ENCODE measurements at regions not wholly inside any gene's neighbourhood (a gene's known extent, or its start where the extent isn't known, plus 50 kb on each side); places are given as distances from the start of the nearest gene placed in this dataset.

DNA sequence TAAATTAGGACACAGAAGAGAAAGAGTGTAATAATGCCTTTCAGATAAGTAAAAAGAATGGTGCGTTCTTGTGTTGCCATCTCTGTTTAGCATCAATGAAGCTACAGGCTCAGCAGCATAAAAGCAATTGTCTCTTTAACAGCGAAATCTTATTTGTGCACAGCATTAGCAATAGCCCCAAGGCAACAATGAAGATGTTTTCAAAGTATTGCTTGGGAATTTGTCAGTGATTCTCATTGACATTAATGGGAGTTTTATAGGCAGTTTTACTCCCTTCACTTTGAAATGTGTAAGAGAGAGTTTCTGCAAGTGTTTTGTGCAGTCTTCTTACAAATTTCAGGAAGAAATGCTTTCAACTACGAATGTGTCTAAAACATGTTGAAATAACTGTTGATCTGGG, 633.0 kb downstream of the TLL1 start:
- DNase-seq (ENCODE audit: low read depth, low spot score), result no peak
- in situ Hi-C loops (cut with HindIII; ENCODE audit: low pct_unique_long_range_greater_than_20kb, low sequenced_read_pairs), result no loop called here

DNA sequence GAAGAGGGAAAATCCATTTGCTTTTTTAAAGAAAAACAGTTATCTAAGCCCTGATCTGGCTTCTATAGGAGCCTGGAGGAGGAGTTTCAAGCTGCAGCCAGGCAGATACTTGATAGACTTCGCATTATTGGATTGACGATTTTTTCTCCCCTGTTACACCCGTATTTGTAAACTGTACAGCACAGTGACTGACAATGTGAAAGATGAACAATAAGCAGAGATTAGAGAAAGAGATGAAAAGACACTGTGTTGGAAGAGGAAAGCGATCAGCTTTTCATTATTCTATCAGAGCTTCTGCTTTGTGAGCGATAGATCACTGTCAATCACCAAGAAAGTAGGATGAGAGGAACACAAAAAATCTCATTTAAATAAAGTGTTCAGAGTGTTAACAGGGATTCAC, 639.2 kb downstream of the TLL1 start:
- in situ Hi-C loops (cut with HindIII; ENCODE audit: low pct_unique_long_range_greater_than_20kb, low sequenced_read_pairs), result no loop called here
- DNase-seq (ENCODE audit: low read depth, low spot score), result no peak

DNA sequence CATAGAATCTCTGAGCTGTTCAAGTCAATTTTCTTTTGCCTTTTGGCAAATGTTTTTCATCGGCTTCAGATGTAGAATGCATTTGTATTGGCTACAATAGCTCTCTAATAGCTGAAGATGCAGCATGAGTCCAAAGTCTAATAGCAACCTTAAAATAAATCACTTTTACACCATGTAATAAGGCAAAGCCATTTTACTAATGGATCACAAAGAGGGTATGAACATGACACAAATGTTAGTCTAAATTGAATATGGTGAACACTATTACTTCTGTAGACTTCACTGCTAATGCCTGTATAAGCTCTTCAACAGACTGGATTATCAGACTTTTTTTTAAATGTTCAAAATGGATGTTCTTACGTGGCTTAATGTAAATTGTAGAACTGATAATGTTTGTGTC, 645.3 kb downstream of the TLL1 start:
- in situ Hi-C loops (cut with HindIII; ENCODE audit: low pct_unique_long_range_greater_than_20kb, low sequenced_read_pairs), result no loop called here

DNA sequence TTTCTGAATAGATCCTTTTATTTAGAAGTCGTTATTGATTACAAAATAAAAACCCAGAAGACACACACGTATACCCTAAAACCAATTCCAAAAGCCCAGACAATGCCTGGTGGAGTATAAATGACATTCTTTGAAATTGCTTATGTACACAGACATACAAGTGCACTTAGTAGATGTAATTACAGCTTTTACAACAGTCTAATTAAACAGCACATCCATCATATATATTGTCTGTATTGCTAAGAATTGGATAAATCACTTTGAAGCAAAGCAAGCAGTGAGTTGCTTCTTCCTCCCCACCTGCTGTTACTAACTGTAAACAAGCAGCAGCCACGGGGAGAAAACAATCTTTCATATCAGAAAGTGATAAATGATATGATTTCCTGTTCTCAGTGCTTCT, 645.7 kb downstream of the TLL1 start:
- DNase-seq (ENCODE audit: low read depth, low spot score), result no peak
- in situ Hi-C loops (cut with HindIII; ENCODE audit: low pct_unique_long_range_greater_than_20kb, low sequenced_read_pairs), result no loop called here

More for the DNA sequence above, 645.3 kb downstream of the TLL1 start:
- DNase-seq (ENCODE audit: low read depth, low spot score), result no peak

DNA sequence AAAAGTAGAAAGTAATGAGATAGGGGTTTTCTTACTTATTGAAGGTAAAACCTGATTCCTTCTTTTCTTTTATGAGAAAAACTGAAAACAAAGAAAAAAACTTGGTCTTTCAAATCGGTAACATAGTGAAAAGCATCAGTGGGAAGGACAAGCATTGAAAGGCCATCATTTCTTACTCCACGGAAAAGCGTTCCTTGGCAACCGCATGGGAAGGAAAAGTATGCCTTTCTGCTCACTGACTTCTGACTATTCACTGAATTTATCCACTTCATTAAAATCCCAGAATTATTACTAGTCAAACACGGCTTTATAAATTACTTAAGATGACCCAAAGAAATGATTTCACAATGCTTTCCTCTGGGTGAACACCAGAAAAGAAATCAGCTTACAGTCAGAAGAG, 646.7 kb downstream of the TLL1 start:
- in situ Hi-C loops (cut with HindIII; ENCODE audit: low pct_unique_long_range_greater_than_20kb, low sequenced_read_pairs), result no loop called here

DNA sequence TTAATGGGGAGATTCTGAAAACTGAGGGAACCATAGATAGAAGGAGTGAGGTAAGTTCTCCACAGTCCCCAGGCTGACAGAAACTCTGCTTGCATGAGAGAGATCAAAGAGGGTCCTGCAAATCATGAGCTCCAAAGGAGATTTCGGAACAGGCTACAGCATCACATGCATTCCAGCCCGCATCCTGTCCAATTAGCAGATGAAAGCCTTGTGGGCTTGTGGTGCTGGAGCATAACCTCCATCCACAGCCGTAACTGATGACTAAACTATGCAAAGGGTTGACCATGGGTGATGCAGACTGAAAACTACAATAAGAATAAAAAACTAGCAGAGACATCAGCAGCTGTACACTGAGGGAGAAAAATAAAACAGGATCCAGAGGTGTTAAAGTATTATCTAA, 654.5 kb downstream of the TLL1 start:
- in situ Hi-C loops (cut with HindIII; ENCODE audit: low pct_unique_long_range_greater_than_20kb, low sequenced_read_pairs), result no loop called here
- no peak for DNase-seq (ENCODE audit: low read depth, low spot score)

More for the DNA sequence above, 646.7 kb downstream of the TLL1 start:
- no peak for DNase-seq (ENCODE audit: low read depth, low spot score)

DNA sequence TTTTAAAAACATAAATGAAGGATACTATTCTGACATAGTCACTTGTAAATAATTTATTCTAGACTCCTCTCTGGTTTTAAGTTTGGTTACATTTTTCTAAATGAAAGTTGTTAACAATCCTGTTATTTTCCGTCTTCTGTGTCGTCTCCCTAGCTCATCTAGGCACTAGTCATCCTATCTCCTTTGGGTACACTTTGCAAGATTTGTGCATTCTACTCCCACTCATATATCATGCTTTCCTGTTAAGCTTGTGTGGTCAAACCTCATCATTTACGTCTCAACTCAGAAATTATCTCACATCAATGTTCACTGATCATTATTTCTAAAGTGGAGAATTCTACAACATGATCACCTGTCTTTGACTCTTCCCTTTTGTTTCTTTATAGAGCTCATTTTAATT, 658.7 kb downstream of the TLL1 start:
- DNase-seq (ENCODE audit: low read depth, low spot score), result no peak
- in situ Hi-C loops (cut with HindIII; ENCODE audit: low pct_unique_long_range_greater_than_20kb, low sequenced_read_pairs), result no loop called here

DNA sequence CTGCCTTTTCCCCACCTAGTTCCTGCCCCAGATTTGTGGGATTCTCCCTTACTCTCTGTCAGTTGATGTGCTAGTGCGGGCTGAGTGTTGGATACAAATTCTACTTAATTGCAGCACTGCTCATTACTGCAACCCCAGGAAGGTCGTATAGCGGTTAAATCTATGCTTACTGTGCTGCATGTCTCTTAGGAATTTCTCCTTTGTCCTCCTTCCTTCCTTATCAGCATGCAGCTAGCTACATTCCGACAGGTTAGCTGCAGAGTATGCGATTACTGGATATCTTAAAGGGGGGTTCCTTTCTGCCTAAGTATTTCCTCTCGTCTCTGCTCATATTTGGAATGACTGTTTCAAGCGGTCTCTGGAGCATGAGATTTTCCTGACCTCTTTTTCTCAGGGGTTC, 662.8 kb downstream of the TLL1 start:
- in situ Hi-C loops (cut with HindIII; ENCODE audit: low pct_unique_long_range_greater_than_20kb, low sequenced_read_pairs), result no loop called here
- DNase-seq (ENCODE audit: low read depth, low spot score), result no peak

DNA sequence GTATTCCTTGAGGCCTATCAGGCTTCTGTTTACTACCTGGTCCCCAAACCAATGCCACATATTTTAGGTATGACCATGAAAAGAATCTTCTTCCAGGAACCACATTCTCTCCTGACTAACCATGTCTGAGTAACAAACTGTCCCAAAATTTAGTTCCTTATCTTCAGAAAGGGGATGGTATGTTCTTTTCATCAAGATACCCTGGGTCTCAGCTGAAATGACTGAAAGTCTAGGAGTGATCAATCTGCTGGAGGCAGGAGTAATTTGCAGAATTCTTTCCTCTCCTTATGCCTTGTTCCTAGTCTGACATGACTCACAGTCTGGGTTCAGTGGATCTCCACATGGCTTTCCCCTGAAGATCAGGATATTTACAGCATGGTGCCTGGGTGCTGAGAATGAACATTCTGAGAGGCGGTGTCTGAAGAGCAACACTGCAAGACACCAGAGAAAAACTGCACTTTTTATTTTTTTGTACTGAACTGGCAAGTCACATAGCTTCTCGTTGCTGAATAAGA, 665.5 kb downstream of the TLL1 start:
- DNase-seq (ENCODE audit: low read depth, low spot score), result no peak
- in situ Hi-C loops (cut with HindIII; ENCODE audit: low pct_unique_long_range_greater_than_20kb, low sequenced_read_pairs), result no loop called here

DNA sequence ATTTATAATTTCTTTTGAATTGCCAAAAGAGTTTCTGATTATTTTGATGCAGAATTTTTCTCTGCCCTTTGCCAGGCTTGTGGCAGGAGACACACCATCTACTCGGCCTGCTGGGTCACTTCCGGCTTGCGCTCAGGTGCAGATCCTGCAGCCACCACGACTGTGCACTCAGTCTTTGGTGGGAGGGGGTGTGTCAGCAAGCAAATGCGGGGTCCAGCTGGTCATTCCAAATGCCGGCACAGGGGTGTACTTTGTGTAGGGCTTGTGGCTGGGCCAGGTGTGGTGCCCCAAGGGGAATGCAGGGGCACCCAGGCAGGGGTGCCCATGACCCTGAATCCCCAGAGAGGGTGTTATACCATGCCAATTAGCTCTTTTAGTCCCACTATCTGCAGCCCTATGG, 673.0 kb downstream of the TLL1 start:
- in situ Hi-C loops (cut with HindIII; ENCODE audit: low pct_unique_long_range_greater_than_20kb, low sequenced_read_pairs), result no loop called here

DNA sequence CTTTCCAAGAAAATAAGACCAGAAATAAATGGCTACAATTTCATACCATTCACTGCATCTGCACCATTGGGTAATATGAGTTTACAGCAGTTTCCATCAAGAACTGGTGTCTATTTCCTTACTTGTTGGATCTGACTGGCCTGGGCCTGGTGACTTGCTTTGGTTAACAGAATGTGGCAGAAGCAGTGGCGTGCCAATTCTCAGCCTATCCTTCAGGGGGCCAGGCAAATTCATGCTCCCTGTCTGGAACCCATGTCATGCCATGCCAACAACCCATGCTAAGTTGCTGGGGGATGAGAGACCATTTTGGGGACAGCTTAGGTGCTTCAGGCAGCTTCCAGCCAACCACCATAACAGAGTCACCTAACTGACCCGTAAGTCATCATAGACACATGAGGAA, 656.7 kb downstream of the SPOCK3 start:
- in situ Hi-C loops (cut with HindIII; ENCODE audit: low pct_unique_long_range_greater_than_20kb, low sequenced_read_pairs), result no loop called here
- DNase-seq (ENCODE audit: low read depth, low spot score), result no peak

More for the DNA sequence above, 673.0 kb downstream of the TLL1 start:
- no peak for DNase-seq (ENCODE audit: low read depth, low spot score)

DNA sequence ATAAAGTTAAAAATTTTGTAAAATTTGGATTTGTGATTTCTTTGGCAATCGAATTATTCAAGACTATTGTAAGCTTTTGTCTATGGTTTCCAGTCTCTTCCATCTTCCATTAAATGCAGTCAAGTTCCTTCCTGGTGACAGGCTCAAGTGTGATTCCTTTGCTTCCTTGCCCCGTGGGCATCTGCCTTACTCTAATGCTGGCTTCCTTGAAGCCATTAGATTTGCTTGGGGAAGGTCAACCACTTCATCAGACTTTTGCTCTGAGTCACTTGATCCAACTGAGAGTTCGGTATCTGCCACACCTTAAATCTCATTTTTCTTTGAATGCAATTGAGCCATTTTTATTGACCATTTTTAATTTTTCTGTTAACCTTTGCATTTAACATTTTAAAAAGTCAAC, 648.8 kb downstream of the SPOCK3 start:
- in situ Hi-C loops (cut with HindIII; ENCODE audit: low pct_unique_long_range_greater_than_20kb, low sequenced_read_pairs), result no loop called here
- no peak for DNase-seq (ENCODE audit: low read depth, low spot score)

DNA sequence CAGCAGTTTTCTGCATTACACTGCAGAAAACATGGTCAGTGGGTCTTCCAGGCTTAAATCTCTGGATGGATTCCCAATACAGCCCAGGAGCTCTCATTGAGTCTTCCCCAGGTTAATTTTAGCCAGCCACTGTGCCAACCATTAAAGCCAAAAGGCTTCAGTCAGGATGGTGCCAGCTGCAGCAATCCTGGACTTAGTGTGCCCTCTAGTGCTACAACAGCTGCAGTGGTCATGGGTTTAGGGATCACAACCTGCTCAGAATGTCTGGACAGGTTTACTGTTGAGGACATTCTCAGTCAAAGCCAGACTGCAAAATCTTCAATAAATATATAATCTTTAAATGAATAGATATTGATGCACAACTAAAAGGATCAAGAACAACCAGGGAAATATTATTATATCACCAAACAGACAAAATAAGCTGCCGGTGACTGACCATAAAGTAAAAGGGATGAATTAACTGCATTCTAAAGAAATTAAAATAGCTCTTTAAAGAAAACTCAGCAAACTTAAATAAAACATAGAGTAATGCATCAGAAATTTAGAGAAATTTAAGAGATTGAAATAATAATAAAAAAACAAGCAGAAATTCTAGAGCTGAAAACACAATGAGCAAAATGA, 639.9 kb downstream of the SPOCK3 start:
- in situ Hi-C loops (cut with HindIII; ENCODE audit: low pct_unique_long_range_greater_than_20kb, low sequenced_read_pairs), result no loop called here

DNA sequence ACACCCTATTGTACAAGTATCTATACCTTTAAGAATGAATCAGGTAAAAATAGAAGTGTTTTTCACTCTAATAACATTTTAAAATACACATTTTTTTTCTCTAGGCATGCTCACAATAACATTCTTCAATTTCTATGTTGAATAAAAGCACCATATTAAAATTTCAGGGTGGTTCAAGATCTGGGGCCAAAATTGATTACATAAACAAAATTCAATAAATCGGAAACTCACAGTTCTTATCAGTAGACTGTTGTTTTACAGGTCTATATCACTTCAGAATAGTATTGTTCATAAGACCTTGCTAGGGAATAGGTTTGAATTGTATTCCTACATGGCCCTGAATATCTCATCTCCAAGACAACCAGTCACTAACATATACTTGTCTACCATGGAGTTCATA, 634.0 kb downstream of the SPOCK3 start:
- in situ Hi-C loops (cut with HindIII; ENCODE audit: low pct_unique_long_range_greater_than_20kb, low sequenced_read_pairs), result no loop called here
- DNase-seq (ENCODE audit: low read depth, low spot score), result no peak

More for the DNA sequence above, 639.9 kb downstream of the SPOCK3 start:
- peak; percentile 84 for DNase-seq (ENCODE audit: low read depth, low spot score)

DNA sequence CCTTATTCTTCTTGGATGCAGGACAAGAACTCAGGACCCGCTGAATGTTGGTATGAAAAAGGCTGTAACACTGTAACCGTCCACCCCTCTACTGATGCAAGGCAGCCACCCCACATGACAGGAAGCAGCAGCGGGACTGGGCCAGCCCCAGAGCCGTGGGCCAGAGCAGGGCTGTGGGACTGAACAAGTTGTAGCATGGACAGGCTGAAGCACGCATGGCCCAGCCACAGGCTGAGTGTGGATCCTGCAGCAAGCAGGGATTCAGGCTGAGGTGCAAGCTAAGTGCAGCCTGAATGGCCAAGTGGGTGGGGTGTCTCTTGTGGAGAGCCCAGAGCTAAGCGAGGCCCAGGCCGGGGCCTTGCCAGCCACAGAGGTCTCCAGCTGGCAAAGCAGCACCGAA, 632.2 kb downstream of the SPOCK3 start:
- no peak for DNase-seq (ENCODE audit: low read depth, low spot score)
- in situ Hi-C loops (cut with HindIII; ENCODE audit: low pct_unique_long_range_greater_than_20kb, low sequenced_read_pairs), result no loop called here

DNA sequence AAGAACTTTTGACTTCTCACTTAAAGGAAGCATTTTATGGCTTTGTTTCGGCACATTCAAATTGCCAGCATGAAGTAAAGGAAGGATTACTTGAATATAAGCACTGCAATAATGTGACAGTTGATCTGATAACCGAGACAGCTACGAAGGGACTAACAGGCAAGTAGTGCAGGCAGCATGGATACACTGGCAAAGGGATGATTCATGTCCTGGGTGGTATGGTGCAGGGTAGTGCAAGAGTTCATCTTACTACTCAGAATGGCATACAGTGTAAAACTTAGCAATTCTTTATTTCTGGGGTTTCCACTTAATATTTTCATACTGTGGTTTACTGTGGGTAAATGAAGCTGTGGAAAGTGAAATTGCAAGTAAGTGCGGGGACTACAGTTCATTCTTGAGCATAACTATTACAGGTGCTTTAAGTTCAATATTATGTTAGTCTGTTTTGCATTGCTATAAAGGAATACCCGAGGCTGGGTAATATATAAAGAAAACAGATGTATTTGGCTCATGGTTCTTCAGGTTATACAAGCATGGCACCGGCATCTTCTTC, 611.8 kb downstream of the SPOCK3 start:
- no peak for DNase-seq (ENCODE audit: low read depth, low spot score)
- in situ Hi-C loops (cut with HindIII; ENCODE audit: low pct_unique_long_range_greater_than_20kb, low sequenced_read_pairs), result no loop called here

DNA sequence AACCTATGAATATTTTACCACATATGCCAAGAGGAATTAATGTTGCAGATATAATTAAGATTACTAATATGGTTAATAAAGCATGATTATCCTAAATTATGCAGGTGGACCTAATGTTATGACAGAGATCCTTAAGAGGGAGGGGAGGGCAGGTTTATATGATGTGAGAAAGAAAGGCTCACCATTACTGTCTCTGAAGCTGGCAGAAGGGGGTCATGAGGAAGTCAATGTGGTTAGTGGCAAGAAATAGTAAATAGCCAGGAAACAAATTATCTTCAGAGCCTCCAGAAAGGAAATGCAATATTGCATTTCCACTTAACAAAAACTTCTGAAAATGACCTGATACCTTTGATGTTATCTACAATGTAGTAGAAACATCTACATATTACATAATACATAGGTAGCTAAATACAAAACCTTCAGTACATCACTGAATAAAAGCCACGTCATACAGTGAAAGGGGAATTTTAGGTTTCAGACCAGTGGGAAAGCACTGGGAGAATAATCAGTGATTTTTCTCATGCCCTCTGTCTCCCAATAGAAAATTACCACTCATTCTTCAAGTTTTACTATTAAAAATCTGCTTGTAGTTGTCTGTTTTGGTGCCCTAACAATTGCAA, 609.2 kb downstream of the SPOCK3 start:
- in situ Hi-C loops (cut with HindIII; ENCODE audit: low pct_unique_long_range_greater_than_20kb, low sequenced_read_pairs), result no loop called here
- DNase-seq (ENCODE audit: low read depth, low spot score), result no peak

DNA sequence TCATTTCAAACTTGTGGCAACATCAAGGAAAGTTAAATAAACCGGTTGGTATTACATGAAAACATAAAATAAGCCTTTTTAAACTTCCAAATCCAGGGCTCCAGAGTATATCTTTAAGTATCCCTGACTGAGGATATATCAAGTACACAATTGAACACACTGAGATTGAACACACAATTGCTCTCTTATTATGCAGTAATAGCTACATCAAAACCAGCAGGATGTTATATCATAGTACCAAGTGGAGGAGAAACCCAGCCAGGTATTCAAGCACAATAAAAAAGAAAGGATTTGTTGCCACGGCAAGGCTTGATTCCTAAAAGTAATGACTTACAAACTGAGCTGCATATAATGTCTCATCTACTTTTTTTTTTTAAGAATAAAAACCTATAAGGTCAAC, 605.8 kb downstream of the SPOCK3 start:
- DNase-seq (ENCODE audit: low read depth, low spot score), result no peak
- in situ Hi-C loops (cut with HindIII; ENCODE audit: low pct_unique_long_range_greater_than_20kb, low sequenced_read_pairs), result no loop called here

DNA sequence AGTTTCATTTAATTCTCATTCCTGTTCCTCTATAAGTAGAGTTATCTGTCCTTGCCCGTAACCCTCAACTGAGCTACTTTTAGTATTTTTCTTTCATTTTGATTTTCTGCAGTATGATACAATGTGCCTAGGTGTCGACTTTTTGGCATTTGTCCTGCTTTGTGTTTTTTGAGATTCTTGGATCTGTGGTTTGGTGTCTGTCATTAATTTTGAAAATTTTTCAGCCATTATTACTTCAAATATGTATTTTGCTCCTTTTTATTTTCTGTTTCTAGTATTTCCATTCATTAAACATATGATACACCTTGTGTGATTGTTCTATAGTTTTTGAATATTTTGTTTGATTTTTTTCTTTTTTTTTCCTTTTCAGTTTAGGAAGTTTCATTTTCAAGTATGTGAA, 598.9 kb downstream of the SPOCK3 start:
- in situ Hi-C loops (cut with HindIII; ENCODE audit: low pct_unique_long_range_greater_than_20kb, low sequenced_read_pairs), result no loop called here
- no peak for DNase-seq (ENCODE audit: low read depth, low spot score)
